Esophagus (tissue), 2 donors: ENCODE measurements at regions not wholly inside any gene's neighbourhood (a gene's known extent, or its start where the extent isn't known, plus 50 kb on each side); places are given as distances from the start of the nearest gene placed in this dataset.
A peak's percentile ranks its signal among the peaks of the same experiment; 100 is the strongest.

Experiments used
- H3K27ac ChIP-seq, 2 donors: one replicate each; pipeline ENCODE4 v1.5.1; 2013; ENCODE audit warnings: low read depth in 2 of 2, mild to moderate bottlenecking in 2 of 2, inconsistent platforms in 1 of 2, low read length in 1 of 2, moderate library complexity in 1 of 2
- H3K27me3 ChIP-seq, 2 donors: one replicate each; pipeline ENCODE4 v1.6.1; 2013; ENCODE audit warnings: low read length in 2 of 2, control low read depth in 1 of 2, mild to moderate bottlenecking in 1 of 2; ENCODE audit not compliant: insufficient read depth in 2 of 2, control insufficient read depth in 1 of 2
- H3K36me3 ChIP-seq, 2 donors: one replicate each; pipeline ENCODE4 v1.6.1; 2013; ENCODE audit warnings: low read length in 1 of 2; ENCODE audit not compliant: control insufficient read depth in 2 of 2, insufficient read depth in 2 of 2
- H3K4me1 ChIP-seq, 2 donors: one replicate each; pipeline ENCODE4 v1.6.1; 2013; ENCODE audit warnings: low read length in 1 of 2; ENCODE audit not compliant: control insufficient read depth in 2 of 2, insufficient read depth in 2 of 2
- H3K4me3 ChIP-seq, 2 donors: one replicate each; pipeline ENCODE4 v1.5.1; 2013; ENCODE audit warnings: low read length in 2 of 2, mild to moderate bottlenecking in 2 of 2, low read depth in 1 of 2, moderate library complexity in 1 of 2
- H3K9me3 ChIP-seq, 2 donors: one replicate each; pipeline ENCODE4 v1.6.1; 2013; ENCODE audit warnings: mild to moderate bottlenecking in 2 of 2, low read depth in 1 of 2, low read length in 1 of 2, moderate library complexity in 1 of 2; ENCODE audit not compliant: control insufficient read depth in 2 of 2, insufficient read depth in 1 of 2
- WGBS, 2 donors: extraction: QIAGEN DNeasy Blood & Tissue Kit; methylation state at CpG; one replicate each; pipeline ENCODE4 v1.1.7; 2013; 5-methylcytosine and 5-hydroxymethylcytosine counted together
- donor health status: healthy with polysubstance abuse.
- donor health status: Bipolar disorder and iron deficiency.

GRCh38 chr10:59595593-59595992 lies 114.1 kb downstream of the SLC16A9 start:
- Histone ChIP-seq H3K4me3 (no peak overlapping the region), H3K27me3 (no peaks in the 10 kb centered on the region), H3K27ac (no peak overlapping the region), H3K36me3 (no peaks in the 10 kb centered on the region), H3K4me1 (no peaks in the 10 kb centered on the region), H3K9me3 (peaks cover 0 to 1% of the 10 kb centered on the region in 2 donors)
- 16 to 27% methylated on average over 1 of the region's 1 CpG for WGBS, 2 donors

GRCh38 chr10:59593768-59594167 lies 115.9 kb downstream of the SLC16A9 start:
- Histone ChIP-seq H3K4me3 (no peak overlapping the region), H3K9me3 (peaks cover 0 to 1% of the 10 kb centered on the region in 2 donors), H3K4me1 (no peaks in the 10 kb centered on the region), H3K36me3 (no peaks in the 10 kb centered on the region), H3K27ac (no peak overlapping the region), H3K27me3 (no peaks in the 10 kb centered on the region)
- WGBS, 2 donors: 76 to 81% methylated on average over 2 of the region's 2 CpGs

- no peak overlapping the region for H3K27ac ChIP-seq
- H3K36me3 ChIP-seq: no peaks in the 10 kb centered on the region
These were observed 119.9 kb downstream of the SLC16A9 start for GRCh38 chr10:59589796-59590195.

GRCh38 chr10:59588791-59589190 lies 120.9 kb downstream of the SLC16A9 start:
- Histone ChIP-seq H3K36me3 (no peaks in the 10 kb centered on the region), H3K27me3 (no peaks in the 10 kb centered on the region), H3K27ac (no peak overlapping the region), H3K4me1 (no peaks in the 10 kb centered on the region), H3K4me3 (no peak overlapping the region), H3K9me3 (peaks cover 0 to 1% of the 10 kb centered on the region in 2 donors)
- WGBS, 2 donors: 71 to 72% methylated on average over 6 of the region's 6 CpGs

More at GRCh38 chr10:59589796-59590195, 119.9 kb downstream of the SLC16A9 start:
- Histone ChIP-seq H3K4me1 (no peaks in the 10 kb centered on the region), H3K27me3 (no peaks in the 10 kb centered on the region), H3K4me3 (no peak overlapping the region), H3K9me3 (peaks cover 0 to 1% of the 10 kb centered on the region in 2 donors)
- WGBS, 2 donors: 71 to 76% methylated on average over 6 of the region's 6 CpGs

GRCh38 chr10:59587756-59588140 lies 121.9 kb downstream of the SLC16A9 start:
- 49 to 81% methylated on average over 2 of the region's 2 CpGs for WGBS, 2 donors
- Histone ChIP-seq H3K4me1 (no peaks in the 10 kb centered on the region), H3K36me3 (no peaks in the 10 kb centered on the region), H3K9me3 (peaks cover 0 to 1% of the 10 kb centered on the region in 2 donors), H3K27me3 (no peaks in the 10 kb centered on the region), H3K27ac (peak overlapping the region; percentile 2 to 79), H3K4me3 (no peak overlapping the region)

- 54 to 58% methylated on average over 2 of the region's 2 CpGs for WGBS, 2 donors
- H3K9me3 ChIP-seq: peaks cover 0 to 1% of the 10 kb centered on the region in 2 donors
- H3K4me1 ChIP-seq: no peaks in the 10 kb centered on the region
- H3K27ac ChIP-seq: peak overlapping the region; percentile 2 to 79
- H3K36me3 ChIP-seq: no peaks in the 10 kb centered on the region
- H3K4me3 ChIP-seq: no peak overlapping the region
- H3K27me3 ChIP-seq: no peaks in the 10 kb centered on the region
These were observed 122.4 kb downstream of the SLC16A9 start for GRCh38 chr10:59587083-59587755.

DNA sequence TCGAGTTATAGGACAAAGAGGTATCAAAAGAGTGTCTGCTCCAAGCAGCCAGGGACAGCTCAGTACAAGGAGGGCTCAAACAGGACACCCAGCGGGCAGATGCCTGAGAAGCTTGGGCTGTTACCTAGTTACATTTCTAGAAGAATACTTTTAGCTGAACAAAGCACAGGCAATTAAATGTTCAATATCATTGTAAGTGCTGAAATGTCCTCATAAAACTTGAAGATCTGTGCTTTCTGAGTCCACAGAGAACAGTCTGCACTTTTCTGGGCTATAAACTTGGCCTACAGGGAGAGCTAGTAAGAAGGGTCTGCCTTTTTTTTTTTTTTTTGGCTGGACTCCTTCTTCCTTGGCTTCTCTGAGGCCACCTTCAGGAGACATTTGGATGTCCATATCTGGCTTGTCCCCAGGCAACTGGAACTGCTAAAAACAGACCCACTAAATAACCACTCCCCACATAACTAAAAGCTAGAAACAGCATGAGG lies 123.2 kb downstream of the SLC16A9 start:
- peak overlapping the region in 1 of 2 donors; percentile 72 for H3K27ac ChIP-seq
- WGBS, 2 donors: 70 to 84% methylated on average over 2 of the region's 2 CpGs
- H3K4me1 ChIP-seq: no peaks in the 10 kb centered on the region
- no peak overlapping the region for H3K4me3 ChIP-seq
- peaks cover 0 to 1% of the 10 kb centered on the region in 2 donors for H3K9me3 ChIP-seq
- no peaks in the 10 kb centered on the region for H3K27me3 ChIP-seq
- no peaks in the 10 kb centered on the region for H3K36me3 ChIP-seq

- 54 to 65% methylated on average over 4 of the region's 4 CpGs for WGBS, 2 donors
These were observed 124.5 kb downstream of the SLC16A9 start for GRCh38 chr10:59585046-59585700.

DNA sequence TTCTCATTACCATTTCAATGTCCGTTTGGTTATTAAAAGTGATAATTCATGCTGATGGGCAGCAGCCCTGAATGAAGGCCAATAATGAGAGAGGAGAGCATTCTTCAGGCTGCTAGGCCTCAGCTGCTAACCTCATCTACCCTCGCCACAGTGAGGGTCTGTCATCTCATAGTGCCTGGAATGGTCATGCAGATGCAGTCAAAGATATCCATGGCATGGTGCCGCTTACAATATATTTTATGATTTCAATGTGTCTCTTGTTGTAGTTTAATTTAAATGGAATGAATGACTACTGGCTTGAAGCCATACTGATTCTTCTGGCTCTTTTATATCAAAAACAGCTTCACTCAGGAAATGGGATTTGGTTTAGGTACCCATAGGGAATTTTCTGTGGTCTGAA lies 126.9 kb downstream of the SLC16A9 start:
- no peaks in the 10 kb centered on the region for H3K4me1 ChIP-seq
- no peaks in the 10 kb centered on the region for H3K27me3 ChIP-seq
- H3K36me3 ChIP-seq: no peaks in the 10 kb centered on the region
- 83 to 84% methylated on average over 3 of the region's 3 CpGs for WGBS, 2 donors
- no peaks in the 10 kb centered on the region for H3K9me3 ChIP-seq
- no peak overlapping the region for H3K27ac ChIP-seq
- H3K4me3 ChIP-seq: no peak overlapping the region

More at GRCh38 chr10:59585046-59585700, 124.5 kb downstream of the SLC16A9 start:
- Histone ChIP-seq H3K4me3 (no peak overlapping the region), H3K27me3 (no peaks in the 10 kb centered on the region), H3K9me3 (no peaks in the 10 kb centered on the region), H3K4me1 (no peaks in the 10 kb centered on the region), H3K36me3 (no peaks in the 10 kb centered on the region), H3K27ac (no peak overlapping the region)
